CD4-positive, alpha-beta T cell (primary cell): ENCODE measurements at regions not wholly inside any gene's neighbourhood (a gene's known extent, or its start where the extent isn't known, plus 50 kb on each side); places are given as distances from the start of the nearest gene placed in this dataset.

ENCODE experiments used
- ATAC-seq: fragments of 200-7000 bp; cut with Tn5 transposase; one replicate; pipeline ENCODE4 v1.10.0; 2022; ENCODE audit warnings: mild to moderate bottlenecking; ENCODE audit not compliant: poor library complexity
- CTCF ChIA-PET: fragments of 350-600 bp; sonication (Branson Sonifier 250); formaldehyde crosslinking; loops from one replicate; lab custom pipeline; 2021; ENCODE audit warnings: antibody characterized with exemption, inconsistent platforms; lab: Charles Lee
- POLR2A ChIA-PET: fragments of 350-600 bp; sonication (Branson Sonifier 250); formaldehyde crosslinking; loops from one replicate; lab custom pipeline; 2021; ENCODE audit warnings: antibody characterized with exemption, inconsistent platforms; lab: Charles Lee
- DNase-seq, 14 experiments: peaks; one replicate each; pipeline ENCODE4 v3.0.0-alpha.2; 2013 to 2020; ENCODE audit warnings: mixed read lengths in 2 of 14
- H3K27ac ChIP-seq, 2 donors: one replicate each; pipeline versions ENCODE4 v1.5.1 to v1.7.0; 2013; ENCODE audit warnings: low read length in 2 of 2, low read depth in 1 of 2, mild to moderate bottlenecking in 1 of 2
- H3K27me3 ChIP-seq, 2 experiments: 1 replicate in 1 of 2; 2 replicates in 1 of 2; pipeline versions ENCODE4 v1.6.1 to v1.7.0; 2013; ENCODE audit warnings: low read length in 2 of 2, control low read depth in 1 of 2, mild to moderate bottlenecking in 1 of 2, moderate library complexity in 1 of 2; ENCODE audit not compliant: insufficient read depth in 2 of 2, control insufficient read depth in 1 of 2
- H3K36me3 ChIP-seq: one replicate; pipeline ENCODE4 v1.6.1; 2013; ENCODE audit warnings: low read length, control low read depth; ENCODE audit not compliant: insufficient read depth
- H3K4me1 ChIP-seq: one replicate; pipeline ENCODE4 v1.6.1; 2013; ENCODE audit warnings: low read length, control low read depth; ENCODE audit not compliant: insufficient read depth
- H3K4me3 ChIP-seq: one replicate; pipeline ENCODE4 v1.5.1; 2013; ENCODE audit warnings: mild to moderate bottlenecking, low read length, moderate library complexity
- H3K9me3 ChIP-seq, 2 experiments: 1 replicate in 1 of 2; 2 replicates in 1 of 2; pipeline versions ENCODE4 v1.6.1 to v1.7.0; 2013; ENCODE audit warnings: low read length in 2 of 2, mild to moderate bottlenecking in 2 of 2, control low read depth in 1 of 2, moderate library complexity in 1 of 2; ENCODE audit not compliant: control insufficient read depth in 1 of 2, insufficient read depth in 1 of 2
- H3K27ac Mint-ChIP-seq: one replicate; pipeline ENCODE4 v1.8.0; 2020; ENCODE audit warnings: mixed read lengths
- H3K27me3 Mint-ChIP-seq: one replicate; pipeline ENCODE4 v1.8.0; 2021; ENCODE audit warnings: mixed read lengths
- H3K36me3 Mint-ChIP-seq: one replicate; pipeline ENCODE4 v1.8.0; 2021; ENCODE audit warnings: low read depth, mixed read lengths
- H3K4me1 Mint-ChIP-seq: one replicate; pipeline ENCODE4 v1.8.0; 2021; ENCODE audit warnings: low read depth, mixed read lengths
- H3K4me3 Mint-ChIP-seq: one replicate; pipeline ENCODE4 v1.8.0; 2020; ENCODE audit warnings: mild to moderate bottlenecking, mixed read lengths
- H3K9me3 Mint-ChIP-seq: one replicate; pipeline ENCODE4 v1.8.0; 2020; ENCODE audit warnings: mixed read lengths
- intact Hi-C, 2 experiments: fragments of 100-400 bp; cut with DNase I in 1 of 2; cut with micrococcal nuclease in 1 of 2; formaldehyde crosslinking; loops; one replicate each; pipeline versions ENCODE4 v1.15.1 to v1.9.0; 2023 to 2025; cut with DNase I, micrococcal nuclease
- TF ChIP-seq, protein P1 (sequence below): fragments of 200-600 bp; IDR thresholded peaks from one replicate; pipeline ENCODE4 v1.8.0; 2022; ENCODE audit warnings: antibody characterized with exemption, mild to moderate bottlenecking

DNA sequence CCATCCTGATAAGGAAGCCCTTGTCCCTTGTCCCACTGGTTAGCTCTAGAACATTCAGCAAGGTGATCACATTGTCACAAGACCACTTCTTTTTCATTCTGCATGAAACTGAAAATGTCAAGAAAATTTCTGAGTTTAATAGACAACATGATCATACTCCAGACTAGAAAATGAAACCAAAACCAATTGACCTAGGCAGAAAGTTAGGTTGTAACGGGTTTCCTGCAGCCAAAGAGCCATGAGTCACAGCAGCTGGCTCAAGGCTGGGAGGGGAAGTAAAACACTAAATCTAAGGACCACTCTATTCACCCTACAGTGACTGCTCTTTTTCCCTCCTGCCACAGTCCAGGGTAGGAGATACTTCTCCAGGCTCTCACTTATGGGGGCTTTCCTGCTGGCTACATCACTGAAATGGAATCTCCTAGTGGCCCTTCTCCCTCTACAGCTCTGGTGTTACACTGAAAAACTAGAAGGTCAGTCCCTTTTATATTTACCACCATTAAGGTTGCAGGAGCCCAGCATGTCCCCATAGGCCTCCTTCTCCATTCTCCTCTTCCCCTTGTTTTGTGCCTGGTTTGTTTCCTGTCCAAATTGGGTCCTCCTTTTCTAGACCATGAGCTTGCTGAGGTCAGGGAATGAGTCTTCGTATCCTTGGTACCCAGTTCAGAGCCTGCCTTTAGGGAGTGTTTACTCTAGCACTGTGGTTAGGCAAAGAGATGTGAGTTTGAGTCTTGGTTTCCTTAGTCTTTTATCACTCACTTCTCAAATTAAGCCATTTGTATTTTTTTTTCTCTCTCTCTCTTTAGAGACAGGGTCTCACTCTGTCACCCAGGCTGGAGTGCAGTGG, 236.5 kb upstream of the JUN start:
- no peaks in the 10 kb centered on the region for H3K36me3 Mint-ChIP-seq
- intact Hi-C loops: loop anchor here (10.0 kb wide), 2 partner anchors 76 to 236 kb away; partner anchors contain the start of gene JUN (in 1 of the 2)
- ATAC-seq (peak; percentile 92), DNase-seq (peak; percentile 3 to 86 (median 35))
- H3K9me3 Mint-ChIP-seq: peaks cover 3% of the 10 kb centered on the region
- TF ChIP-seq, protein P1, sequence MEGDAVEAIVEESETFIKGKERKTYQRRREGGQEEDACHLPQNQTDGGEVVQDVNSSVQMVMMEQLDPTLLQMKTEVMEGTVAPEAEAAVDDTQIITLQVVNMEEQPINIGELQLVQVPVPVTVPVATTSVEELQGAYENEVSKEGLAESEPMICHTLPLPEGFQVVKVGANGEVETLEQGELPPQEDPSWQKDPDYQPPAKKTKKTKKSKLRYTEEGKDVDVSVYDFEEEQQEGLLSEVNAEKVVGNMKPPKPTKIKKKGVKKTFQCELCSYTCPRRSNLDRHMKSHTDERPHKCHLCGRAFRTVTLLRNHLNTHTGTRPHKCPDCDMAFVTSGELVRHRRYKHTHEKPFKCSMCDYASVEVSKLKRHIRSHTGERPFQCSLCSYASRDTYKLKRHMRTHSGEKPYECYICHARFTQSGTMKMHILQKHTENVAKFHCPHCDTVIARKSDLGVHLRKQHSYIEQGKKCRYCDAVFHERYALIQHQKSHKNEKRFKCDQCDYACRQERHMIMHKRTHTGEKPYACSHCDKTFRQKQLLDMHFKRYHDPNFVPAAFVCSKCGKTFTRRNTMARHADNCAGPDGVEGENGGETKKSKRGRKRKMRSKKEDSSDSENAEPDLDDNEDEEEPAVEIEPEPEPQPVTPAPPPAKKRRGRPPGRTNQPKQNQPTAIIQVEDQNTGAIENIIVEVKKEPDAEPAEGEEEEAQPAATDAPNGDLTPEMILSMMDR: no peak
- no peaks in the 10 kb centered on the region for H3K27me3 Mint-ChIP-seq
- peaks cover 17% of the 10 kb centered on the region for H3K4me1 Mint-ChIP-seq
- POLR2A ChIA-PET: interaction anchor here (0.6 to 2.3 kb wide), 8 partner anchors 10 to 237 kb away, joined by 3 to 15 read pairs (median 3); partner anchors contain the start of gene JUN
- CTCF ChIA-PET: interaction anchor here (1.2 kb wide), 1 partner anchor 42 kb away, joined by 3 read pairs; no protein-coding TSS in a partner anchor
- Histone ChIP-seq H3K27me3 (no peaks in the 10 kb centered on the region), H3K4me1 (peaks cover 24% of the 10 kb centered on the region), H3K36me3 (no peaks in the 10 kb centered on the region), H3K9me3 (no peaks in the 10 kb centered on the region), H3K27ac (peak overlapping the region; percentile 25 to 54), H3K4me3 (peak overlapping the region; percentile 46)
- H3K27ac Mint-ChIP-seq: peak overlapping the region; percentile 88
- H3K4me3 Mint-ChIP-seq: peak overlapping the region; percentile 83

DNA sequence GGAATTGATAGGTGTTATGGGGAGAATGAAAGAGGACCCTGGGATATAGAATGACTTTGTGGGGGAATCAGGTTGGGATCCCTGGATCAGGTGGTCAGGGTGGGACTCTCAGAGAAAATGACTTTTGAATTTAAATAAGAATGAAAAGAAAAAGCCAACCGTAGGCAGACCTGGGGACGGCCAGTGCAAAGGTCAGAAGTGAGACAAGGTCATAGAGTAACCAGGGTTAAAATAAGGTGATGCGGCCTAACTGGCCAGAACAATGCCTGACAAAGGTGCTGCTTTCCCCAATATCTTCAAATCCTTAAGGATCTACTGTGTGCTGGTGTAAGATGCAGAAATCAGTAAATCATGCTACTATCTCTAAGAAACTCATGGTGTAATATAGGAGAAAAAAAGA, 238.4 kb upstream of the JUN start:
- intact Hi-C loops: loop anchor here (10.0 kb wide), 2 partner anchors 77 to 237 kb away; partner anchors contain the start of gene JUN (in 1 of the 2)
- CTCF ChIA-PET: no interaction called here
- H3K27me3 Mint-ChIP-seq: no peaks in the 10 kb centered on the region
- H3K27me3 ChIP-seq: peaks cover 0 to 2% of the 10 kb centered on the region in 2 experiments
- no peak for ATAC-seq
- POLR2A ChIA-PET: no interaction called here
- peaks cover 24% of the 10 kb centered on the region for H3K4me1 ChIP-seq
- H3K4me1 Mint-ChIP-seq: peaks cover 17% of the 10 kb centered on the region
- H3K27ac ChIP-seq: no peak overlapping the region
- H3K9me3 Mint-ChIP-seq: peaks cover 3% of the 10 kb centered on the region
- no peak overlapping the region for H3K4me3 Mint-ChIP-seq
- TF ChIP-seq, protein P1: no peak
- H3K9me3 ChIP-seq: no peaks in the 10 kb centered on the region
- no peak for DNase-seq
- no peak overlapping the region for H3K4me3 ChIP-seq
- H3K27ac Mint-ChIP-seq: no peak overlapping the region
- no peaks in the 10 kb centered on the region for H3K36me3 Mint-ChIP-seq
- no peaks in the 10 kb centered on the region for H3K36me3 ChIP-seq

DNA sequence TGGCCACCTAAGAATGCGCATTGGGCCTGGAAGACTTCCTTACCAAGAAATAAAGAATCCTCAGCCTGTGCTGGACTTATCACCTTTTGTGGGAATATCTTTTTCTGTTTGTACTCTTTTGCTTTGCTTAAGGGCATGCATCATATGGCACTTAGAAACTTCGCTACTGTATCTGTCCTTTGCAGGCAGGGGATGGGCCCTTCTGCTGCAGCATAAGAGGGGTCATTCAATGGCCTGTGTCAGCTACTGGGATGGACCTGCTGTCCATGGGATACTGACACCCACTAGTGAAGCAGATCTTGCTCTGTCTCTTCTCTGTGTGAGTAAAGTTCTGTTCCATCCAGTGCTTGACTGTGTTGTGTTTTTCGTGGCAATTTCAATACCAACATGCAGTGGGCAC, 239.0 kb upstream of the JUN start:
- DNase-seq (no peak), ATAC-seq (no peak)
- H3K4me3 Mint-ChIP-seq: no peak overlapping the region
- peaks cover 3% of the 10 kb centered on the region for H3K9me3 Mint-ChIP-seq
- intact Hi-C loops: loop anchor here (10.0 kb wide), 2 partner anchors 78 to 238 kb away; partner anchors contain the start of gene JUN (in 1 of the 2)
- Histone ChIP-seq H3K4me1 (peaks cover 24% of the 10 kb centered on the region), H3K4me3 (no peak overlapping the region), H3K27me3 (peaks cover 0 to 2% of the 10 kb centered on the region in 2 experiments), H3K36me3 (no peaks in the 10 kb centered on the region), H3K27ac (no peak overlapping the region), H3K9me3 (no peaks in the 10 kb centered on the region)
- H3K4me1 Mint-ChIP-seq: peaks cover 17% of the 10 kb centered on the region
- POLR2A ChIA-PET: no interaction called here
- no peaks in the 10 kb centered on the region for H3K27me3 Mint-ChIP-seq
- no peaks in the 10 kb centered on the region for H3K36me3 Mint-ChIP-seq
- CTCF ChIA-PET: no interaction called here
- H3K27ac Mint-ChIP-seq: no peak overlapping the region
- TF ChIP-seq, protein P1: no peak
